WI38 (cell line): ENCODE measurements at regions not wholly inside any gene's neighbourhood (a gene's known extent, or its start where the extent isn't known, plus 50 kb on each side); places are given as distances from the start of the nearest gene placed in this dataset.

ENCODE experiments used
- H3K4me3 ChIP-seq: 2 replicates; pipeline ENCODE4 v1.5.1; 2011; ENCODE audit warnings: low read depth, mild to moderate bottlenecking, control low read depth, low read length
- CTCF ChIP-seq: IDR thresholded peaks from 2 replicates; pipeline ENCODE4 v1.5.1; 2012; ENCODE audit warnings: low read depth, mild to moderate bottlenecking, control low read depth, low read length

DNA sequence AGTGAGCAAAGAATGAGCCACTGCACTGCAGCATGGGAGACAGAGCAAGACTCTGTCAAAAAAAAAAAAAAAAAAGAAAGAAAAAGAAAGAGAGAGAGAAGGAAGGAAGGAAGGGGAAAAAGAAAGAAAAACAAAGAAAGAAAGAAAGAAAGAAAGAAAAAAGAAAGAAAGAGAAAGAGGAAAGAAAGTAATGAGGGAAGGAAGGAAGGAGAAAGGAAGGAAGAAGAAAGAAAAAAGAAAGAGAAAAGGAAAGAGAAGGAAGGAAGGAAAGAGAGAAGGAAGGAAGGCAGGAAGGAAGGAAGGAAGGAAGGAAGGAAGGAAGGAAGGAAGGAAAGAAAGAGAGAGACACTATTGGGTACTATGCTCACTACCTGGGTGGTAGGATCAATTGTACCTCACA lies 122.2 kb upstream of the ERCC4 start:
- H3K4me3 ChIP-seq = no peak overlapping the region
- TF ChIP-seq CTCF = no peak

- TF ChIP-seq CTCF = no peak
- H3K4me3 ChIP-seq = no peak overlapping the region
Measured at GRCh38 chr16:13798211-13798610, 121.7 kb upstream of the ERCC4 start.

GRCh38 chr16:13803974-13804373 lies 116.0 kb upstream of the ERCC4 start:
- TF ChIP-seq CTCF = no peak
- H3K4me3 ChIP-seq = no peak overlapping the region

- H3K4me3 ChIP-seq = no peak overlapping the region
- no peak for TF ChIP-seq CTCF
Measured at GRCh38 chr16:13805951-13806350, 114.0 kb upstream of the ERCC4 start.

- no peak overlapping the region for H3K4me3 ChIP-seq
- TF ChIP-seq CTCF = no peak
Measured at GRCh38 chr16:13806671-13807070, 113.3 kb upstream of the ERCC4 start.

GRCh38 chr16:13808102-13808501 lies 111.9 kb upstream of the ERCC4 start:
- TF ChIP-seq CTCF = no peak
- no peak overlapping the region for H3K4me3 ChIP-seq

DNA sequence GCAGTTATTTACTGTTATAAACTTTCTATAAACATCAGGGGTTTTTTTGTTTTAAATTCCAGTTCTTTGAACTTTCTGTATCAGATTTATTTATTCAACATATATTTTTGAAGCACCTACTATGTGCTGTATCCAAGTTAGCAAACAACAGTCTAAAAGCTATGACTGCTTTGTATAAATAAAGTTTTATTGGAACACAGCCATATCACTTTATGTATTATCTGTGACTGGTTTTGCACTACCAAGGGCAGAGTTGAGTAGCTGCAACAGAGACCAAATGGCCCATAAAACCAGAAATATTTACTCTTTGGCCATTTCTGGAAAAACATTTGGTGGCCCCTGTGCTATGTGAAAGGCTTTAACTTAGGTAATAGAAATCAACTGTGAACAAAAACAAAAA lies 110.2 kb upstream of the ERCC4 start:
- TF ChIP-seq CTCF = no peak
- no peak overlapping the region for H3K4me3 ChIP-seq
